Cardiac septum (tissue), 1 donor: ENCODE measurements at regions not wholly inside any gene's neighbourhood (a gene's known extent, or its start where the extent isn't known, plus 50 kb on each side); places are given as distances from the start of the nearest gene placed in this dataset.

Experiments used
- DNase-seq: peaks from one replicate; pipeline ENCODE4 v3.0.0-alpha.2; 2020; ENCODE audit warnings: low spot score
- intact Hi-C: fragments of 100-400 bp; cut with DNase I; formaldehyde crosslinking; loops from one replicate; pipeline ENCODE4 v1.14.0; 2022
- donor health status: DM: no; HTN: no; CAD: no.

GRCh38 chr16:11401161-11402050 lies 56.1 kb downstream of the RMI2 start:
- intact Hi-C loops: loop anchor here (10.0 kb wide), 1 partner anchor 663 kb away; no protein-coding TSS in a partner anchor
- peak; percentile 77 for DNase-seq

- intact Hi-C loops: loop anchor here (10.0 kb wide), 1 partner anchor 663 kb away; no protein-coding TSS in a partner anchor
- DNase-seq: no peak
Observed at GRCh38 chr16:11402051-11402744, 56.9 kb downstream of the RMI2 start.

GRCh38 chr16:11402745-11403533 lies 57.7 kb downstream of the RMI2 start:
- DNase-seq: no peak
- intact Hi-C loops: loop anchor here (10.0 kb wide), 1 partner anchor 662 kb away; no protein-coding TSS in a partner anchor

GRCh38 chr16:11403534-11403795 lies 58.2 kb downstream of the RMI2 start:
- intact Hi-C loops: loop anchor here (10.0 kb wide), 1 partner anchor 661 kb away; no protein-coding TSS in a partner anchor
- DNase-seq: no peak

GRCh38 chr16:11403920-11404319 lies 58.7 kb downstream of the RMI2 start:
- intact Hi-C loops: loop anchor here (10.0 kb wide), 1 partner anchor 661 kb away; no protein-coding TSS in a partner anchor
- DNase-seq: no peak

- intact Hi-C loops: loop anchor here (5.0 to 10.0 kb wide), 2 partner anchors 238 to 660 kb away; no protein-coding TSS in a partner anchor
- no peak for DNase-seq
Observed at GRCh38 chr16:11404603-11405002, 59.3 kb downstream of the RMI2 start.

GRCh38 chr16:11405331-11406176 lies 60.3 kb downstream of the RMI2 start:
- no peak for DNase-seq
- intact Hi-C loops: loop anchor here (5.0 to 10.0 kb wide), 2 partner anchors 237 to 659 kb away; no protein-coding TSS in a partner anchor

GRCh38 chr16:11406177-11406560 lies 60.9 kb downstream of the RMI2 start:
- no peak for DNase-seq
- intact Hi-C loops: loop anchor here (5.0 to 10.0 kb wide), 2 partner anchors 236 to 659 kb away; no protein-coding TSS in a partner anchor

GRCh38 chr16:11407047-11407982 lies 62.1 kb downstream of the RMI2 start:
- intact Hi-C loops: loop anchor here (5.0 to 10.0 kb wide), 2 partner anchors 235 to 657 kb away; no protein-coding TSS in a partner anchor
- DNase-seq: no peak

- intact Hi-C loops: loop anchor here (5.0 to 10.0 kb wide), 2 partner anchors 234 to 657 kb away; no protein-coding TSS in a partner anchor
- no peak for DNase-seq
Observed at GRCh38 chr16:11408216-11408615, 63.0 kb downstream of the RMI2 start.

GRCh38 chr16:11409398-11409797 lies 64.1 kb downstream of the RMI2 start:
- DNase-seq: no peak
- intact Hi-C loops: loop anchor here (5.0 to 10.0 kb wide), 2 partner anchors 233 to 655 kb away; no protein-coding TSS in a partner anchor

- intact Hi-C loops: loop anchor here (10.0 kb wide), 1 partner anchor 94 kb away; no protein-coding TSS in a partner anchor
- no peak for DNase-seq
Observed at GRCh38 chr16:11410376-11411058, 65.3 kb downstream of the RMI2 start.

- DNase-seq: no peak
- intact Hi-C loops: loop anchor here (10.0 kb wide), 1 partner anchor 94 kb away; no protein-coding TSS in a partner anchor
Observed at GRCh38 chr16:11411059-11411550, 65.8 kb downstream of the RMI2 start.

- no peak for DNase-seq
- intact Hi-C loops: loop anchor here (10.0 kb wide), 1 partner anchor 92 kb away; no protein-coding TSS in a partner anchor
Observed at GRCh38 chr16:11412175-11412904, 67.1 kb downstream of the RMI2 start.

- intact Hi-C loops: loop anchor here (10.0 kb wide), 1 partner anchor 92 kb away; no protein-coding TSS in a partner anchor
- DNase-seq: no peak
Observed at GRCh38 chr16:11412965-11413887, 68.0 kb downstream of the RMI2 start.
